ENCODE measurements at regions not wholly inside any gene's neighbourhood (a gene's known extent, or its start where the extent isn't known, plus 50 kb on each side); places are given as distances from the start of the nearest gene placed in this dataset.

DNA sequence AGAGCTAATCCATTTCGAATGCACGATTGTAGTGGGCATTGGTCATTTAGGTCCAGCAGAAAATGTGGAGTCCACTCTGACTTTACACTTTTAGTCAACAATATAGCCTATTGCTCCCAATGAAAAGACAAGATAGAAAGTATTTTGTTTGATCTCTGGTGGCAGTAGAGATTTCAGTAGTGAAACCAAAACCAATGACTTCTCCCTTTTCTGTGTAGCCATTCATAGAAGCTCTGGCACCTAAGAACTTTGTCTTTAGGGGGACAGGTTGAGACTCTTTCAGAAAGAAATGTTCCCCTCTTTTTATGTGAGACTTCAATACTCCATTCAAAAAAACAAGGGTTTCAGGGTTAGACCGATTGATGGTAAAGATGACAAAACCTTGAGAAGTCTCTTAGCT, 510.8 kb upstream of the POU3F2 start:
- Histone ChIP-seq H3K36me3 (no peaks in the 10 kb centered on the region), H3K4me1 (no peaks in the 10 kb centered on the region), H3K4me3 (no peak overlapping the region), H3K27ac (no peak overlapping the region), H3K27me3 (no peaks in the 10 kb centered on the region), H3K9me3 (no peaks in the 10 kb centered on the region)
- ATAC-seq (no peak), DNase-seq (no peak)
- intact Hi-C loops (cut with DNase I) = no loop called here
- TF ChIP-seq, protein P1, sequence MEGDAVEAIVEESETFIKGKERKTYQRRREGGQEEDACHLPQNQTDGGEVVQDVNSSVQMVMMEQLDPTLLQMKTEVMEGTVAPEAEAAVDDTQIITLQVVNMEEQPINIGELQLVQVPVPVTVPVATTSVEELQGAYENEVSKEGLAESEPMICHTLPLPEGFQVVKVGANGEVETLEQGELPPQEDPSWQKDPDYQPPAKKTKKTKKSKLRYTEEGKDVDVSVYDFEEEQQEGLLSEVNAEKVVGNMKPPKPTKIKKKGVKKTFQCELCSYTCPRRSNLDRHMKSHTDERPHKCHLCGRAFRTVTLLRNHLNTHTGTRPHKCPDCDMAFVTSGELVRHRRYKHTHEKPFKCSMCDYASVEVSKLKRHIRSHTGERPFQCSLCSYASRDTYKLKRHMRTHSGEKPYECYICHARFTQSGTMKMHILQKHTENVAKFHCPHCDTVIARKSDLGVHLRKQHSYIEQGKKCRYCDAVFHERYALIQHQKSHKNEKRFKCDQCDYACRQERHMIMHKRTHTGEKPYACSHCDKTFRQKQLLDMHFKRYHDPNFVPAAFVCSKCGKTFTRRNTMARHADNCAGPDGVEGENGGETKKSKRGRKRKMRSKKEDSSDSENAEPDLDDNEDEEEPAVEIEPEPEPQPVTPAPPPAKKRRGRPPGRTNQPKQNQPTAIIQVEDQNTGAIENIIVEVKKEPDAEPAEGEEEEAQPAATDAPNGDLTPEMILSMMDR (IDR thresholded peaks at IDR 0.05) = no peak

DNA sequence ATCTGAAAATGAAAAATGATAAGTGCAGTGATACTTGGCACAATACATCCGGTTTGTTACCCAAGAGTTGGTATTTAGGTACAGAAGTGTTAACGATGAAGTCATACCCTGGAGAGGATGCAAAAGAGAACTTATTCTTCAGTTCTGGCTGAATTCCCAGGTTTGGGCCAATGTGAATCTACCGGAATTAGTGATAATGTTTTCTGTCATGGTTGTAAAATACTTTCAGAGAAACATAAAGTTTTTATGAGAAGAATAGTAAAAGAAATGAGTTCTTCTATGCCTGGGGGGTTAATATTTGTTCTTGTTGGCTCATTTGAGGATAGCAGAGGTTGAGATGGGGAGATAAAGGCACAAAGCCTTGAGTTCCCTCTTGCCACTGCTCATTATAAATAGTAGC, 509.9 kb upstream of the POU3F2 start:
- no peaks in the 10 kb centered on the region for H3K4me1 ChIP-seq
- H3K27me3 ChIP-seq = no peaks in the 10 kb centered on the region
- H3K4me3 ChIP-seq = no peak overlapping the region
- no peaks in the 10 kb centered on the region for H3K36me3 ChIP-seq
- no peak overlapping the region for H3K27ac ChIP-seq
- DNase-seq (no peak), ATAC-seq (no peak)
- no peaks in the 10 kb centered on the region for H3K9me3 ChIP-seq
- intact Hi-C loops (cut with DNase I) = no loop called here
- TF ChIP-seq, protein P1 (IDR thresholded peaks at IDR 0.05) = no peak

GRCh38 chr6:98325366-98325765, 509.0 kb upstream of the POU3F2 start:
- Histone ChIP-seq H3K9me3 (no peaks in the 10 kb centered on the region), H3K36me3 (no peaks in the 10 kb centered on the region), H3K4me3 (no peak overlapping the region), H3K27me3 (no peaks in the 10 kb centered on the region), H3K4me1 (no peaks in the 10 kb centered on the region), H3K27ac (no peak overlapping the region)
- DNase-seq = no peak
- ATAC-seq = no peak
- TF ChIP-seq, protein P1 (IDR thresholded peaks at IDR 0.05) = no peak
- intact Hi-C loops (cut with DNase I) = no loop called here

GRCh38 chr6:98333273-98333672, 501.1 kb upstream of the POU3F2 start:
- Histone ChIP-seq H3K4me3 (no peak overlapping the region), H3K27ac (no peak overlapping the region), H3K27me3 (no peaks in the 10 kb centered on the region), H3K4me1 (no peaks in the 10 kb centered on the region), H3K36me3 (no peaks in the 10 kb centered on the region), H3K9me3 (no peaks in the 10 kb centered on the region)
- TF ChIP-seq, protein P1 (IDR thresholded peaks at IDR 0.05) = no peak
- intact Hi-C loops (cut with DNase I) = no loop called here
- DNase-seq (no peak), ATAC-seq (no peak)

DNA sequence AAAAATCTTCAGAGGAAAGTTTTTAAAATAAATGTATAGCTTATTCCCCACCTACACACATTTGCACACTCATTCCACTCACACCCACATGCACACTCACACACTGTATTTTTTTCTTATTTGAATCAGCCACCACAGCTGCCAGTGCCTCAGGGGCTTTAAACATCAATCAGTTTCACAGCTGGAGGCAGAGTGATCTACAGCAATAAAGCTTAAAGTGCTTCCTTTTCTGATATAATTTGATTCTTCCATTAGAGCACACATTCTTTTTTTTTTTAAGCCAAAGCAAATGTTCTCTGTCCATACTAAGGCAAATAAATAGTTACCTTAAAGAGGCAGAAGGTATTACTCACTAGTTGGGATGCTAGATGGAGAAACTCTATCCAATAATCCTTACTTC, 498.8 kb upstream of the POU3F2 start:
- Histone ChIP-seq H3K4me1 (no peaks in the 10 kb centered on the region), H3K9me3 (no peaks in the 10 kb centered on the region), H3K36me3 (no peaks in the 10 kb centered on the region), H3K4me3 (no peak overlapping the region), H3K27me3 (no peaks in the 10 kb centered on the region), H3K27ac (no peak overlapping the region)
- intact Hi-C loops (cut with DNase I) = no loop called here
- TF ChIP-seq, protein P1 (IDR thresholded peaks at IDR 0.05) = no peak
- no peak for DNase-seq
- ATAC-seq = no peak

Data from left lung (tissue), 4 donors.